Mesendoderm (in vitro differentiated cells): ENCODE measurements at regions not wholly inside any gene's neighbourhood (a gene's known extent, or its start where the extent isn't known, plus 50 kb on each side); places are given as distances from the start of the nearest gene placed in this dataset.

ENCODE experiments used
- DNase-seq: peaks from one replicate; pipeline ENCODE4 v3.0.0; 2013
- H2AK5ac ChIP-seq: 2 replicates; pipeline ENCODE4 v1.6.1; 2013; ENCODE audit warnings: low read length, inconsistent platforms
- H2BK120ac ChIP-seq: 2 replicates; pipeline ENCODE4 v1.6.1; 2013; ENCODE audit warnings: low read depth, mild to moderate bottlenecking, low read length, moderate library complexity, mixed read lengths
- H2BK15ac ChIP-seq: replicated peaks from 2 replicates; pipeline ENCODE4 v1.6.1; 2013; ENCODE audit warnings: low read depth, mild to moderate bottlenecking, moderate library complexity
- H2BK5ac ChIP-seq: 2 replicates; pipeline ENCODE4 v1.6.1; 2013; ENCODE audit warnings: low read length, inconsistent platforms
- H3K18ac ChIP-seq: 2 replicates; pipeline ENCODE4 v1.6.1; 2013; ENCODE audit warnings: mild to moderate bottlenecking, low read length, mixed read lengths
- H3K23ac ChIP-seq: one replicate; pipeline ENCODE4 v1.6.1; 2013; ENCODE audit warnings: low read length
- H3K27ac ChIP-seq: 2 replicates; pipeline ENCODE4 v1.5.1; 2013; ENCODE audit warnings: low read depth, mild to moderate bottlenecking, inconsistent platforms, low read length, moderate library complexity
- H3K27me3 ChIP-seq: 2 replicates; pipeline ENCODE4 v1.6.1; 2013; ENCODE audit warnings: low read length, control low read depth, mild to moderate bottlenecking, inconsistent platforms; ENCODE audit not compliant: insufficient read depth, poor library complexity
- H3K36me3 ChIP-seq: 2 replicates; pipeline ENCODE4 v1.6.1; 2013; ENCODE audit warnings: low read length, inconsistent platforms; ENCODE audit not compliant: control insufficient read depth, insufficient read depth
- H3K4ac ChIP-seq: one replicate; pipeline ENCODE4 v1.6.1; 2013; ENCODE audit warnings: low read depth, mild to moderate bottlenecking, low read length, moderate library complexity
- H3K4me1 ChIP-seq: 2 replicates; pipeline ENCODE4 v1.6.1; 2013; ENCODE audit warnings: low read depth, low read length, inconsistent platforms; ENCODE audit not compliant: control insufficient read depth
- H3K4me2 ChIP-seq: 2 replicates; pipeline ENCODE4 v1.6.1; 2013; ENCODE audit warnings: low read length
- H3K4me3 ChIP-seq: 2 replicates; pipeline ENCODE4 v1.5.1; 2013; ENCODE audit warnings: mild to moderate bottlenecking, low read length
- H3K56ac ChIP-seq: one replicate; pipeline ENCODE4 v1.6.1; 2013; ENCODE audit warnings: low read length
- H3K79me1 ChIP-seq: 2 replicates; pipeline ENCODE4 v1.6.1; 2013; ENCODE audit warnings: low read length, inconsistent platforms
- H3K79me2 ChIP-seq: 2 replicates; pipeline ENCODE4 v1.6.1; 2013; ENCODE audit warnings: mild to moderate bottlenecking, low read length; ENCODE audit not compliant: control insufficient read depth, insufficient read depth
- H3K9ac ChIP-seq: 2 replicates; pipeline ENCODE4 v1.6.1; 2013; ENCODE audit warnings: low read length, inconsistent platforms
- H4K5ac ChIP-seq: one replicate; pipeline ENCODE4 v1.6.1; 2013; ENCODE audit warnings: low read length
- H4K8ac ChIP-seq: one replicate; pipeline ENCODE4 v1.6.1; 2013; ENCODE audit warnings: low read depth, mild to moderate bottlenecking, control low read depth, low read length, moderate library complexity
- WGBS: extraction: QIAGEN DNeasy Blood & Tissue Kit; methylation state at CpG from one replicate; pipeline ENCODE4 v1.1.7; 2013; ENCODE audit warnings: low lambda C conversion rate, missing lambda C conversion rate; ENCODE audit not compliant: insufficient coverage; ENCODE audit errors: extremely low coverage; 5-methylcytosine and 5-hydroxymethylcytosine counted together

GRCh38 chr11:30811226-30811755, 225.1 kb upstream of the MPPED2 start:
- Histone ChIP-seq H2BK5ac (no peak overlapping the region), H3K79me2 (no peaks in the 10 kb centered on the region), H2AK5ac (no peak overlapping the region), H3K18ac (no peak overlapping the region), H3K56ac (no peak overlapping the region), H3K23ac (no peak overlapping the region), H3K36me3 (no peaks in the 10 kb centered on the region), H2BK120ac (no peak overlapping the region), H3K27ac (no peak overlapping the region), H3K4me2 (no peak overlapping the region), H2BK15ac (no peak overlapping the region), H3K79me1 (no peaks in the 10 kb centered on the region), H3K9ac (no peak overlapping the region), H3K4me1 (no peaks in the 10 kb centered on the region), H3K4ac (no peak overlapping the region), H3K4me3 (no peak overlapping the region), H4K5ac (no peak overlapping the region), H4K8ac (no peak overlapping the region), H3K27me3 (no peaks in the 10 kb centered on the region)
- no peak for DNase-seq
- no CpG with 5 or more reads among the region's 2 CpGs for WGBS

GRCh38 chr11:30810116-30810515, 224.0 kb upstream of the MPPED2 start:
- H3K9ac ChIP-seq, result no peak overlapping the region
- H3K4ac ChIP-seq, result no peak overlapping the region
- H3K27me3 ChIP-seq, result no peaks in the 10 kb centered on the region
- no peaks in the 10 kb centered on the region for H3K79me1 ChIP-seq
- H4K8ac ChIP-seq, result no peak overlapping the region
- H3K36me3 ChIP-seq, result no peaks in the 10 kb centered on the region
- H2AK5ac ChIP-seq, result no peak overlapping the region
- H4K5ac ChIP-seq, result no peak overlapping the region
- no peaks in the 10 kb centered on the region for H3K4me1 ChIP-seq
- H3K18ac ChIP-seq, result no peak overlapping the region
- H3K23ac ChIP-seq, result no peak overlapping the region
- no peak overlapping the region for H3K27ac ChIP-seq
- H3K79me2 ChIP-seq, result no peaks in the 10 kb centered on the region
- no peak overlapping the region for H2BK15ac ChIP-seq
- H3K4me3 ChIP-seq, result no peak overlapping the region
- no peak overlapping the region for H2BK120ac ChIP-seq
- no peak overlapping the region for H3K56ac ChIP-seq
- no peak overlapping the region for H2BK5ac ChIP-seq
- no peak overlapping the region for H3K4me2 ChIP-seq
- no peak for DNase-seq
- no CpG with 5 or more reads among the region's 2 CpGs for WGBS

GRCh38 chr11:30801357-30801756, 215.2 kb upstream of the MPPED2 start:
- H3K4me3 ChIP-seq, result no peak overlapping the region
- H3K4me2 ChIP-seq, result no peak overlapping the region
- H3K79me2 ChIP-seq, result no peaks in the 10 kb centered on the region
- no peak overlapping the region for H3K18ac ChIP-seq
- H2AK5ac ChIP-seq, result no peak overlapping the region
- H3K36me3 ChIP-seq, result no peaks in the 10 kb centered on the region
- no peak overlapping the region for H2BK15ac ChIP-seq
- DNase-seq, result no peak
- no peak overlapping the region for H3K9ac ChIP-seq
- no peaks in the 10 kb centered on the region for H3K27me3 ChIP-seq
- H3K79me1 ChIP-seq, result no peaks in the 10 kb centered on the region
- no peak overlapping the region for H3K27ac ChIP-seq
- no peaks in the 10 kb centered on the region for H3K4me1 ChIP-seq
- no peak overlapping the region for H2BK5ac ChIP-seq
- H3K23ac ChIP-seq, result no peak overlapping the region
- H4K5ac ChIP-seq, result no peak overlapping the region
- H4K8ac ChIP-seq, result no peak overlapping the region
- no CpG with 5 or more reads among the region's 4 CpGs for WGBS
- no peak overlapping the region for H2BK120ac ChIP-seq
- H3K4ac ChIP-seq, result no peak overlapping the region
- no peak overlapping the region for H3K56ac ChIP-seq

GRCh38 chr11:30800904-30801303, 214.8 kb upstream of the MPPED2 start:
- Histone ChIP-seq H3K4me1 (no peaks in the 10 kb centered on the region), H2AK5ac (no peak overlapping the region), H2BK15ac (no peak overlapping the region), H3K9ac (no peak overlapping the region), H3K4me2 (no peak overlapping the region), H3K36me3 (no peaks in the 10 kb centered on the region), H3K27ac (no peak overlapping the region), H3K4ac (no peak overlapping the region), H3K18ac (no peak overlapping the region), H3K79me2 (no peaks in the 10 kb centered on the region), H3K27me3 (no peaks in the 10 kb centered on the region), H4K8ac (no peak overlapping the region), H2BK5ac (no peak overlapping the region), H3K4me3 (no peak overlapping the region), H2BK120ac (no peak overlapping the region), H3K23ac (no peak overlapping the region), H3K79me1 (no peaks in the 10 kb centered on the region), H4K5ac (no peak overlapping the region), H3K56ac (no peak overlapping the region)
- no peak for DNase-seq

GRCh38 chr11:30798547-30799236, 212.5 kb upstream of the MPPED2 start:
- Histone ChIP-seq H3K56ac (no peak overlapping the region), H3K18ac (no peak overlapping the region), H4K8ac (no peak overlapping the region)

GRCh38 chr11:30789270-30789669, 203.1 kb upstream of the MPPED2 start:
- no peak for DNase-seq
- Histone ChIP-seq H3K27me3 (no peaks in the 10 kb centered on the region), H4K8ac (no peak overlapping the region), H2BK15ac (no peak overlapping the region), H3K9ac (no peak overlapping the region), H2BK5ac (no peak overlapping the region), H3K79me2 (no peaks in the 10 kb centered on the region), H3K56ac (no peak overlapping the region), H3K4ac (no peak overlapping the region), H4K5ac (no peak overlapping the region), H3K4me3 (no peak overlapping the region), H3K79me1 (no peaks in the 10 kb centered on the region), H3K23ac (no peak overlapping the region), H3K36me3 (no peaks in the 10 kb centered on the region), H3K4me1 (no peaks in the 10 kb centered on the region), H2AK5ac (no peak overlapping the region), H3K18ac (no peak overlapping the region), H3K4me2 (no peak overlapping the region), H3K27ac (no peak overlapping the region), H2BK120ac (no peak overlapping the region)
- WGBS, result no CpG with 5 or more reads among the region's 4 CpGs

More at GRCh38 chr11:30798547-30799236, 212.5 kb upstream of the MPPED2 start:
- Histone ChIP-seq H3K23ac (no peak overlapping the region), H3K9ac (no peak overlapping the region), H3K4me3 (no peak overlapping the region), H3K27ac (no peak overlapping the region), H3K4ac (no peak overlapping the region), H2BK120ac (no peak overlapping the region), H3K79me1 (no peaks in the 10 kb centered on the region), H2BK15ac (no peak overlapping the region), H3K36me3 (no peaks in the 10 kb centered on the region), H3K4me2 (no peak overlapping the region), H3K79me2 (no peaks in the 10 kb centered on the region), H2BK5ac (no peak overlapping the region), H3K27me3 (no peaks in the 10 kb centered on the region), H3K4me1 (no peaks in the 10 kb centered on the region), H4K5ac (no peak overlapping the region), H2AK5ac (no peak overlapping the region)
- WGBS, result no CpG with 5 or more reads among the region's 3 CpGs
- DNase-seq, result no peak
